ENCODE measurements at regions not wholly inside any gene's neighbourhood (a gene's known extent, or its start where the extent isn't known, plus 50 kb on each side); places are given as distances from the start of the nearest gene placed in this dataset.

DNA sequence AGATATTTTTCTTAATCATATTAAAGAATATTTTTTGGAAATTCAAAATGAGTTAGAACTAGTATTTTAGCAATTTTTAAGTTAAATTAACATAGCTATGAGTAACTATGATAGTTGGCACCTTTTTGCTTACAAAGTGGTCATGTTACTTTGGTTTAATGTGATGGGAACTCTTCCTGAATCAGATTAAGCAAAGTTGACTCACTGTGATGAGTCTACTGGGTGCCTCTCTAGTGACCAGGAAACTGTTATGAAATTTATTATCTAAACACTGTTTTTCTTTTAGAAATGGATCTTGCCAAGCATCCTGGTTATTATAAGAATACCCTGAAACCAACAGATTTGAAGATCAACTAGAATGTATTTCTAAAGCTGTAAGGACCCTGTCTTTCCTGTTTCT lies 985.8 kb downstream of the TRAM1L1 start:
- TF ChIP-seq POLR2A (IDR thresholded peaks at IDR 0.05; ENCODE audit: low read depth, low read length) (no peak), POU2F2 (IDR thresholded peaks at IDR 0.05; ENCODE audit: low read depth, low read length) (no peak), POLR2AphosphoS5 (IDR thresholded peaks at IDR 0.05; ENCODE audit: low read depth, low read length) (no peak), PAX5 (IDR thresholded peaks at IDR 0.05; ENCODE audit: insufficient read depth, low read length, severe bottlenecking) (no peak), TAF1 (IDR thresholded peaks at IDR 0.05; ENCODE audit: low read depth, low read length) (no peak)

Measured in GM12891 (cell line).